GM19328 (cell line): ENCODE measurements at regions not wholly inside any gene's neighbourhood (a gene's known extent, or its start where the extent isn't known, plus 50 kb on each side); places are given as distances from the start of the nearest gene placed in this dataset.

Source experiments
- ATAC-seq: cut with Tn5 transposase; IDR thresholded peaks from one replicate; pipeline ENCODE4 v1.9.1; 2021; ENCODE audit warnings: mild to moderate bottlenecking, moderate library complexity; ENCODE audit not compliant: unreplicated experiment

DNA sequence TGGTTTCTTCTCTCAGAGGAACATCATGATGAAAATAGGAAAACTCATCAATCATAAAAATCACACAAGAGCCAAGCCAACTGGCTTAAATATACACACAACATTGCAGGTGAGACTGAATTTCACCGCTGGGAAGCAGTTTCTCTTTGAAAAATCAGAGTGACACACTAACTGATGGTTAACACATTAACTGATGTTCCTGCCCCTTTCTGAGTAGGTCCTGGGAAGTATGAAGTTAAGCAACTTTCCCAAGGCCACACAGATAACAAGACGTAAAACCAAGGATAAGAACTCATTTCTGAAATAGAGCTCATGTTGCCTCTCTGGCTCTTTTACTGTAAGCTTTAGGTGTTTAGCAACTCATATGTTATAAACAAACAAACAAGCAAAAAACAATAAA is 813.7 kb upstream of the HS3ST1 start:
- no peak for ATAC-seq

DNA sequence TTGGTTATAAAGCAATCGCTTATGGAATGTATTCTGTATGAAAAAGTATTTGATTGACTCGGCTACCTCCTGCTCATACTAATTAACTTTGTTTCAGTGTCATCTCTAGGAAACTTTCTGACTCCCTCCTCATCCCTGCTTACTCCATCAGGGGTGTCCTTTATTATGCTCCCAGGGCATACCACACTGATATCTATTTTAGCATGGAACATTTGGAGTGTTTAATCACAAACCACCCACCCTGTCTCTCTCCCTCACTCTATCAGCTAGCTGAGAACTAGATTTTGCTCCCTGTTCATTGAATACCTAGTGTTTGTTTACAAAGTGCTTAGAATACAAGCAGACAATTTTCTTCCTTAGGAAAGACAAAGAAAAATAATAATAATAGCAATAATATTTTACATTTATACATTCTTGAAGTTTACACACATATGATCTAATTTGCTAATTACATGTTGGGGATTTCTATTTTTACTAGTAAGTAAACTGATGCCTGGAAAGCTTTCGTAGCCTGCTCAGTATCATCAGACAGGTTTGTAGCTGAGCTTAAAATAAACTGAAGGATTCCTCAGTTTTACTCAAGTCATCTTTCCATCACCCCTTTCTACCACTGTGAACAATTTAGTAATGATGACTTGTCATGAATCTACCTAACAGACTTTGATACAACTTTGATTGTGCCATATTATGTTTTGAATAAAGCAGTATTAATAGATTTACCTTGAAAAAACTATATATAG is 811.4 kb upstream of the HS3ST1 start:
- ATAC-seq: no peak

GRCh38 chr4:12231098-12231497 is 802.4 kb upstream of the HS3ST1 start:
- no peak for ATAC-seq

- no peak for ATAC-seq
Observed at GRCh38 chr4:12221031-12221430, 792.3 kb upstream of the HS3ST1 start.

DNA sequence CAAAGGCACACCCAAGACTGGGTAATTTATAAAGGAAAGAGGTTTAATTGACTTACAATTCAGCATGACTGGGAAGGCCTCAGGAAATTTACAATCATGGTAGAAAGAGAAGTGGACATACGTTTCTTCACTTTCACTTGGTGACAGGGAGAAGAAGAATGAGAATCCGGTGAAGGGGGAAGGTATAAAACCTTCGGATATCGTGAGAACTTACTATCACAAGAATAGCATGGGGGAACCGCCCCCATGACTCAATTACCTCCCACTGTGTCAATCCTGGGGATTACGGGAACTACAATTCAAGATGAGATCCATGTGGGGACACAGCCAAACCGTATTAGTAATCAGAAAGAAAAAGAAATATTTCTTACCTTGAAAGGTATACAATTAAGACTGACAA is 782.9 kb upstream of the HS3ST1 start:
- no peak for ATAC-seq

GRCh38 chr4:12207396-12207795 is 778.7 kb upstream of the HS3ST1 start:
- no peak for ATAC-seq

DNA sequence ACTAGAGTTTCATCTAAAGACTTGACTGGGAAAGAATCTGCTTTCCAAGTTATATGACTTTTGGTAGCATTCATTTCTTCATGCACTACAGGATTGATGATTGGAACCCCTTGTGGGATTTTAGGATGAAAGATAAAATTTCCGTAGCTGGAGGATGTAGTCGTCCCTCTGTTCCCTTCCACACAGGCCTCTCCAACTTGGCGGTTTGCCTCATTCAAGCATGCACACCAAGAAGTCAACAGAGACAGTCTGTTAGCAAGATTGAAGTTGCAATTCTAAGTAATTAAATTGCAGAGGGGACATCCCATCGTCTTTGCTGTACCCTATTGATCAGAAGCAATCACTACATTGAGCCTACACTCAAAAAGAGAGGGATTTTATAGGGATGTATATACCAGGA is 777.4 kb upstream of the HS3ST1 start:
- ATAC-seq: no peak

GRCh38 chr4:12203945-12204344 is 775.3 kb upstream of the HS3ST1 start:
- ATAC-seq: no peak

GRCh38 chr4:12200226-12200625 is 771.5 kb upstream of the HS3ST1 start:
- ATAC-seq: no peak

GRCh38 chr4:12186526-12186925 is 757.8 kb upstream of the HS3ST1 start:
- ATAC-seq: no peak

GRCh38 chr4:12178614-12179610 is 750.2 kb upstream of the HS3ST1 start:
- ATAC-seq: no peak

GRCh38 chr4:12177416-12177815 is 748.7 kb upstream of the HS3ST1 start:
- no peak for ATAC-seq

- ATAC-seq: no peak
Observed at GRCh38 chr4:12173496-12173895, 744.8 kb upstream of the HS3ST1 start.

GRCh38 chr4:12172198-12172973 is 743.7 kb upstream of the HS3ST1 start:
- ATAC-seq: no peak

- no peak for ATAC-seq
Observed at GRCh38 chr4:12170308-12170707, 741.6 kb upstream of the HS3ST1 start.

DNA sequence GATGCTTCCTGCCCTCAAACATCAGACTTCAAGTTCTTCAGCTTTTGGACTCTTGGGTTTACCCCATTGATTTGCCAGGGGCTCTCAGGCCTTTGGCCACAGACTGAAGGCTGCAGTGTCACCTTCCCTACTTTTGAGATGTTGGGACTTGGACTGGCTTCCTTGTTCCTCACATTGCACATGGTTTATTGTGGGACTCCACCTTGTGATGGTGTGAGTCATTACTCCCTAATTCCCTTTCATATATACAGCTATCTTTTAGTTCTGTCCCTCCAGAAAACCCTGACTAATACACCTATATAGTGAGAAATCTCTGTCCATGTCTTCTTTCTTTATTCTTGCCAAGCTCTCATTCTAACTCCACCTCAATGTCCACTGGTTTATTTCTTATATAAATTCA is 736.9 kb upstream of the HS3ST1 start:
- no peak for ATAC-seq

DNA sequence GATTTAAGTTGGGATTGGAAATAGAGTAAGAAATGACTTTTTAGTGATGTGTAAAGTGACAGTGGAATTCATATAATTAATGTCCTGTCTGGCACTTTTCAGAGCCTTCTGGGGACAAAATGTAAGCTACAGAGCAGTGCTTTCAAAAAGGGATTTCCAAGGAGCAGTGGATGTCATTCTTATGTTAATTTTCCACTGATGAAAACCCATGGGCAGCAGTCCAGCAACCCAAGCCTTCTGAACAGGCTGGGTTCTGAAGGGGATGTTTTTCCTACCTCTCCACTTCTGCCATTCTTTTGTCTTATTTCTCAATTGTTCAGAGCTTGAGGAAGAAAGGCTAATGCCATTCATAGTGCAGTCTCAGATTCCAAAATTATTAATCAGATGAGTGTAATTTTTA is 717.6 kb upstream of the HS3ST1 start:
- no peak for ATAC-seq

DNA sequence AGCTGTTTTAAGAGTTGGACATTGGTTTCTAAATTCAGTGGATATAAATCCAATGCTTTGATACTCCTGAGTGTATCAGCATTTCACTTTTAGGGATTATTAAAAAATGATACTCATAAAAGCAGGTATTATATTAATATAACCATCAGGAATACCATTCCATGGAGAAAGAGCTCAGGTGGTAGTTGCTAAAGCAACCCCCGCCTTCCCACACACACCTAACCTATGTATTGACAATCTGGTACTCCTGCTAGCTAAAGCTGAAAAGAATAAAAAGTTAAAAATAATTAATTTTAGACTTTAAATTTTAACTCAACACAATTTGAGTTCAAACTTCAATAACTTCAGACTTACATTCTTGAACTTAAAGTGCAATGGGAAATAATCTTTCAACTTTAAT is 717.1 kb upstream of the HS3ST1 start:
- ATAC-seq: no peak

DNA sequence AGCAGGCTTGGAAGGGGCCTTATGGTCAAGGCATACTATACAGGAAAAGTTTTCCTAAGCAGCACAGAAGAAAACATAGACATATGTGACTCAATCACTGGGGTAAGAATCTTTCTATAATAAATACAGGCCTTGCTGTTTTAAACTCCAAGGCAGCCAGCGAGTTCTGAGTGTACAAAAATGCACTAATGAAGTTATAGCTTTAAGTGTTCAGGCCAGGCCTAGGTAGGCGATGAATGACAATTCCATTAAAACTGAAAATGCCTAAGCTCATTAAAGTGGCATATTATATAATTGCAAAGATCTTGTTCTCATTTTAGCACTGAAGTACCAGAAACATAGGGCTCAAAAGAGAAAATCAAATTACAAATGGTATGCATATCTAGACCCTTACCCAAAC is 716.4 kb upstream of the HS3ST1 start:
- ATAC-seq: no peak

DNA sequence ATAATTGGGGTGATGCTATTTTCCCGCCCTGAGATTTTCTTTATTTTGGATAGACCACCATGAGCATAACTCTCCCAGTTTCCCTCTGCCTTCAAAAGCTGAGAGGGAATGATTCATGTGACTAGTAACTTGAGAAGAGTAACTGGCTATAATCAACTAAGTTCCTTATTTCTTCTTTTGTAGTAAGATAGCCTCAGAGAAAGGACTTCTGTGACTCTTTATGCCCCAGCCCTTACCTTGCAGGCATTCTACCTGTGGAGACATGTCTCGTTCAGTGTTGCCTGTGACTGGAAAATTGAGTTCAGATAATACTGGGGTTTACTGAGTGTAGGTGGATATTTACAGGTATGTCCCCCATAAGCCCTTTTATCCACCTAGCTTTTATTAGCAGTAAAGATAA is 715.4 kb upstream of the HS3ST1 start:
- ATAC-seq: no peak

- ATAC-seq: no peak
Observed at GRCh38 chr4:12140864-12141263, 712.2 kb upstream of the HS3ST1 start.
